HG02610 (cell line): ENCODE measurements at regions not wholly inside any gene's neighbourhood (a gene's known extent, or its start where the extent isn't known, plus 50 kb on each side); places are given as distances from the start of the nearest gene placed in this dataset.
A peak's percentile ranks its signal among the peaks of the same experiment; 100 is the strongest.
"Not testable (repeated sequence)": the region's sequence is repeated elsewhere in the genome, so short reads cannot be mapped to it uniquely, and the experiment has no call there.

ENCODE experiments used
- ATAC-seq: cut with Tn5 transposase; IDR thresholded peaks from one replicate; pipeline ENCODE4 v1.9.1; 2021; ENCODE audit warnings: mild to moderate bottlenecking, moderate library complexity; ENCODE audit not compliant: unreplicated experiment

GRCh38 chr4:31236639-31237173, 516.5 kb downstream of the PCDH7 start:
- no peak for ATAC-seq

DNA sequence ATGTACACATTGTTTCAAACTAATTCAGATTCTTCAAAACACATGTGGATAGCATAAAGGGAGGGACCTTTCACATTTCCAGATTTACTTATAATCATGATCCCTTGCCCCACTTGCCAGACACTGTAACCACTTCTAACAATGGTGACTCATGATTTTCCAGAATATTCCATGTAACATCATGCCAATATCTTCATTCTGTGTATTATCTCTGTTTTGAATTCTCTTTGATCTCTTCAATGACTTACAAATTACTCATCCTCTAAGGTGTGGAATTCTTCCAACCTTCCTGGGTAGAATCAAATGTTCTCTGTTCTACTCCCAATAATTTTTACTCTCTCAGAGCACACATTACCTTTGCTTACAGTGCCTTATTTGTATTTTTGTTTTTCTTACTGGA, 517.1 kb downstream of the PCDH7 start:
- no peak for ATAC-seq

- ATAC-seq, result no peak
Measured at GRCh38 chr4:31239886-31240285, 519.7 kb downstream of the PCDH7 start.

DNA sequence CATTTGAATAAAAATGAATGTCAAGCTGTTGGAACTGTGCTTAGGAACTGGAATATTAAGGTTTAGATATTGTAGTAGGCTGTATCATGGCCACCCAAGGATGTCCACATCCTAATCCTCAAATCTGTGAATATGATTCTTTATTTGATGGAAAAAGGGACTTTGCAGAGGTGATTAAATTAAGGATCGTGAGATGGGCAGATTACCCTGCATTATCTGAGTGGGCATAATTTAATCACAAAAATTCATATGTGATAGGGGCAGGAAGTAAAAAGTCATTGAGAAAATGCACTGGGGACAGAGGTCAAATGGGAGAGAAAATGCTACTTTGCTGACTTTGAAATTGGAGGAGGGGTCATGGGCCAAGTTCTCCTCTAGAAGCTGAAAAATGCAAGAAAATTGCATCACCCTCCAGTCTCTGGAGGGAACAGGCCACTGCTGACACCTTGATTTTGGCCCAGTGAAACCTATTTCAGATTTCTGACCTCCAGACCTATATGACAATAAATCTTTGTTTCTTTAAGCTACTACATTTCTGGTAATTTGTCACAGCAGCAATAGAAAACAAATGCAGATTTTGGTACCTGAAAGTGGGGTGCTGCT, 521.4 kb downstream of the PCDH7 start:
- no peak for ATAC-seq

- no peak for ATAC-seq
Measured at GRCh38 chr4:31246856-31247255, 526.7 kb downstream of the PCDH7 start.

- ATAC-seq, result no peak
Measured at GRCh38 chr4:31259119-31259518, 539.0 kb downstream of the PCDH7 start.

DNA sequence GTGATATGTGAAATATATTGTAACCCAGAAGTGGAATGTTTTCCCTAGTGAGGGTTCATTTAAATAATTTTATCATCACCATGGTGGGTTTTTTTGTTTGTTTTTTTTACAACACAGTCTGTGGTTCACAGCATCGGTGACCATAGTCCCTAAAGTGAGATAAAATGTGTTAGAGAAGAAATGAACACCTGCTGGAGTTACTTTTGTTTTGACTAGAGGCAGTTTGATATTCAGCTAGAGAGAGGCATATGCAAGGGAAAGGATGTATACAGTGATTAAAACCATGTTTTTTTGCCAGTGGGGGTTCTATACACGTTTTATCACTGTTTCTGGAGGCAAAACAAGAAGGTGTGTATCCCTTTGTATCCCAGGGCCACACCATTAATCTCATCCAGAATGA, 541.5 kb downstream of the PCDH7 start:
- no peak for ATAC-seq

GRCh38 chr4:31266094-31266493, 545.9 kb downstream of the PCDH7 start:
- ATAC-seq, result not testable (repeated sequence)

- no peak for ATAC-seq
Measured at GRCh38 chr4:31272331-31273061, 552.3 kb downstream of the PCDH7 start.

DNA sequence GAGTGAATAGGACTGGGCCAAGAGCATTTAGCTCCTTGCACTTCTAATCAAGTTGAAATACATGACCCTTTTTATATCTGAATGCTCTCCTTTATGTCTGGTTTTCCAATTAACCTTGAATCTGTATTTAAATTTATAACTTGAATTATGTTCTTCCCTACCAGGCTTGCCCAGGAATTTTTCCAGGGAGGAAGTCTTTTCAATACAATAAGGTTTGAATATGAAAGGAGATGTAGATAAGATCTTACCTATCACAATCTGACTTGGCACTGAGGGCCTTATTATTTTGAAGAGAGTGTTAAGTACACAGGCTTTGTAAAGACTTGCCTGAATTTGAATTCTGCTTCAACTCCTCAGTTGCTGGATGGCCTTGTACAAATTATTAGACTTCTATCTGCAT, 555.7 kb downstream of the PCDH7 start:
- ATAC-seq, result no peak

- no peak for ATAC-seq
Measured at GRCh38 chr4:31283679-31284078, 563.5 kb downstream of the PCDH7 start.

DNA sequence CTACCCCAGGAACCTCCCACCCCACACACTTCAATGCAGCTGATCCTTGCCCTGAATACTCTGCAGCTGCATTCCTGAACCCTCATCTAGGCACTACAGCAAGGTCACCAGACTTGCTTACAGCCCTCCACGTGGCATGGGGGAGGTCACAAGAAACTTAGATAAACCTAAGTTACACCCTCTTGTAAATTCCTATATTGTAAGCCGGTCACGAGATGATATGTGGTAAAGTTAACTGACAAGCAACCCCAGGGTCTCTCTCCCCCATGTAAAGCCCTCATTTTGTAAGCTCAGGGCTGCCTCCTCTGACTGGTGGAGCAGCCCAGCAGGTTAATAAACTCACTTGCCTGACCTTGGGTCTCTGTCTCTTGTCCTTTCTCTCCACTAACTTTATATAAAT, 570.7 kb downstream of the PCDH7 start:
- peak; percentile 30 for ATAC-seq

GRCh38 chr4:31291238-31291637, 571.1 kb downstream of the PCDH7 start:
- peak; percentile 84 for ATAC-seq

- no peak for ATAC-seq
Measured at GRCh38 chr4:31294655-31295480, 574.7 kb downstream of the PCDH7 start.

GRCh38 chr4:31298737-31299136, 578.6 kb downstream of the PCDH7 start:
- no peak for ATAC-seq

DNA sequence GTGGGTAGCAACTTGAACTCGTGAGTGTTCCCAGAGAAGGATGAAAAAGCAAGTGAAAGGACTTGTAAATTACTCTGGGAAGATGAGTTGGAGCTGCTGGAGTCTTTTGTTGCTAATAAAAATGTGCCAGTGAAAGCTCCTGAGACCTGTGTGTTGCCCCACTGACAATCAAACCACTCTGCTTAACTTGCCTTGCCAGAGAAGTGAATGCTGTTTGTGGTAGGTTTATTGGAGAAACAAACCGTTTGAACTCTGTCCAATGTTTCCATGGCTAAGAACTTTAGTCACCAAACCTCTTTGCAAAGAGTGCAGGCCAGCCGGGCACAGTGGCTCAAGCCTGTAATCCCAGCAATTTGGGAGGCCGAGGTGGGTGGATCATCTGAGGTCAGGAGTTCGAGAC, 586.9 kb downstream of the PCDH7 start:
- ATAC-seq, result no peak

- no peak for ATAC-seq
Measured at GRCh38 chr4:31324814-31325213, 604.6 kb downstream of the PCDH7 start.

GRCh38 chr4:31325300-31325699, 605.1 kb downstream of the PCDH7 start:
- ATAC-seq, result no peak

- no peak for ATAC-seq
Measured at GRCh38 chr4:31327031-31327430, 606.9 kb downstream of the PCDH7 start.

DNA sequence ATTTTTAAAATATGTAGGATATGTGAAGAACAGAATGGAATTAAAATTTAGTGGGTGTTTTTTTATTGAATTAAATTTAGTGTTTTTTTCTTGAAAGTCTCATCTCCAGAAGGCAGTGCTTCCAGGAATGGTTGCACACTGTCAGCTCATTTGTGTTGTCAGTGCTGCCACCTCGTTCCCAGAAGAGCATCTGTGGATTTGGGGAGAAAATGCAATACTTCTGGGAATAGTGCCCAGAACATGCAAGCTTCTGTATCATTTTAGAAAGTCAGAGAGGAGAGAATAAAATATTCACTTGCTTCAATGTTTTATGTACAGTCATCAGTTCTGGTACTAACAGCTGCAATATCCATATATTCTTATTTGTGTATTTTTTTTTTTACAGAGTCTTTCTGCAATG, 608.8 kb downstream of the PCDH7 start:
- no peak for ATAC-seq

GRCh38 chr4:31334086-31334910, 614.1 kb downstream of the PCDH7 start:
- ATAC-seq, result no peak
